ENCODE measurements at regions not wholly inside any gene's neighbourhood (a gene's known extent, or its start where the extent isn't known, plus 50 kb on each side); places are given as distances from the start of the nearest gene placed in this dataset.
"Not testable (repeated sequence)": the region's sequence is repeated elsewhere in the genome, so short reads cannot be mapped to it uniquely, and the experiment has no call there.

DNA sequence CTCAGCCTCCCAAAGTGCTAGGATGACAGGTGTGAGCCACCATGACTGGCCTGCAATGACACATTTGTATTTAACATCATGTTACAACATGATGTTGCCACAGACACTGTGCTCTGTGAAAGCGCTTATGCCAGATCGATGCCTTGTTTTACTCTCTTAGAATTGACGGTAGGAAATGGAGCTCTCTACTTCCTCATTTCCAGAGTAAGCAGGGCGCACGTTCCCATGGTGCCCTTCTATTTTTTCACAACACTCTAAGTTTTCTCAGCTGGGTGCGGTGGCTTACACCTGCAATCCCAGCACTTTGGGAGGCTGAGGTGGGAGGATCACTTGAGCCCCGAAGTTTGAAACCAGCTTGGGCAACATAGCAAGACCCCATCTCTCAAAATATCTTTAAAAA, 60.7 kb upstream of the DHRSX start:
- no peak for DNase-seq

DNA sequence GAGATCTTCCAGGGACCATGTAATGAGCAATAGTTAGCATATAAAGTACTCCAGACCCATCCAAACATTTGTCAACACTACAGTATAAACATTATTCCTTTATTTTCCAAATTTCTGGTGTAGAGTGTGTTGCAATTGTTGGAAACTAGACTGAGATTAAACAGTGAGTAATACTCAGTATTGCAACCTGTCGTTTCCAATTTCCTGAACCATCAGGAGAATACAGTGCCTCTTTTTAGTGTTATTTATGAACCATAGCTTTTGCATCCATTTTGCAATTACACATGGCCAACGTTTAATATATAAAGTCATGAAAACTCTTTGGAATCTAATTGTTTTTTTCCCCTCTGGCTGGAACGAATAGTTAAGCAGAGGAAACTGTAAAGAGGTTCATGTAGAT, 58.3 kb upstream of the DHRSX start:
- DNase-seq, result no peak

DNA sequence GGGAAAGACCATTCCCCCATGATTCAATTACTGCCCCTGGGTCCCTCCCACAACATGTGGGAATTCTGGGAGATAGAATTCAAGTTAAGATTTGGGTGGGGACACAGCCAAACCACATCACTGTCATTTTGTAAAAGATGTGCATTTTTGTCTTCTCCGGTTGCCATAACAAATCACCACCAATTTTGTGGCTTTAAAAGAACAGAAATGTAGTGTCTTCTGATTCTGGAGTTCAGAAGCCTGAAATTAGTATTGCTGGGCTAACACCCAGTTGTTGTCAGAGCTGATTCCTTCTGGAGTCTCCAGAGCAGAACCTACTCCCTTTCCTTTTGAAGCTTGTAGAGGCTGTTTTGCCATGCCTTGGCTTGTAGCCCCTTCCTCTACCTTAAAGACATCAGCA, 54.1 kb upstream of the DHRSX start:
- DNase-seq, result no peak

DNA sequence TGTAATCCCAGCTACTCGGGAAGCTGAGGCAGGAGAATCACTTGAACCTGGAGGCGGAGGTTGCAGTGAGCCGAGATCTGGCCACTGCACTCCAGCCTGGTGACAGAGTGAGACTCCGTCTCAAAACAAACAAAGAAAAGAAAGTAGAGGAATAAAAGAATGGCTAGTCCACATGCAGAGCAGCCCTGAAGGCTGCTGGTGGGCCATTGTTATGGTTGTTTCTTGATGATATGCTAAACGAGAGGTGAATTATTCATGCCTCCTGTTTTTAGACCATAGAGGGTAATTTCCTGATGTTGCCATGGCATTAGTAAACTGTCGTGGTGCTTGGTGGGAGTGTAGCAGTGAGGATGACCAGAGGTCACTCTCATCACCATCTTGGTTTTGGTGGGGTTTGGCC, 53.3 kb upstream of the DHRSX start:
- DNase-seq, result not testable (repeated sequence)

DNA sequence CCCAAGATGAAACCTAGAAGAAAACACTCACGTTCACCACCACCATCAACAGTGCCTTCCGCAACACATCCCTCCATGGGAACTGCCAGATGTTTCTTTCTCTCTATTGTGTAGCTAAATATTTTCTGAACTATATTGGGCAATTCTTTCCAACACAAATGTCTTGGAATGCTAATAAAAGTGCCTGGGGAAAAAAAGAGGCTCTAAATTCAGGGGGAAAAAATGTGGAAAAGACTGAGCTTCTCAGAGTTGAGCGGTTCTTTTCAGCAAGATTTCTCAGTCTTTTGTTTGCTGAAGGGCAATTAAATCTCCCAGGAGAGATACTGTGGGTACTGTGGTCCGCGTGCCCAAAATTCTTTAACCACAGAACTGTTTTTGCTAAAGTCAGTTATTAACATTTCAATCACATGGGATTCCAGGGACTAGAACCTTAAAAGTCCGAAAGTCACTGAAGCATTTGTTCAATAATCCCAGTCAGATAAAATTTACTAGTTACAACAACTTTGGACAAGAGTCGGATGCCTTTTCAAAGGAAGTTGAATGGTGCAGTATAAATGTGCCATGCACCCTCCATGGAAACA, 51.9 kb upstream of the DHRSX start:
- no peak for DNase-seq

DNA sequence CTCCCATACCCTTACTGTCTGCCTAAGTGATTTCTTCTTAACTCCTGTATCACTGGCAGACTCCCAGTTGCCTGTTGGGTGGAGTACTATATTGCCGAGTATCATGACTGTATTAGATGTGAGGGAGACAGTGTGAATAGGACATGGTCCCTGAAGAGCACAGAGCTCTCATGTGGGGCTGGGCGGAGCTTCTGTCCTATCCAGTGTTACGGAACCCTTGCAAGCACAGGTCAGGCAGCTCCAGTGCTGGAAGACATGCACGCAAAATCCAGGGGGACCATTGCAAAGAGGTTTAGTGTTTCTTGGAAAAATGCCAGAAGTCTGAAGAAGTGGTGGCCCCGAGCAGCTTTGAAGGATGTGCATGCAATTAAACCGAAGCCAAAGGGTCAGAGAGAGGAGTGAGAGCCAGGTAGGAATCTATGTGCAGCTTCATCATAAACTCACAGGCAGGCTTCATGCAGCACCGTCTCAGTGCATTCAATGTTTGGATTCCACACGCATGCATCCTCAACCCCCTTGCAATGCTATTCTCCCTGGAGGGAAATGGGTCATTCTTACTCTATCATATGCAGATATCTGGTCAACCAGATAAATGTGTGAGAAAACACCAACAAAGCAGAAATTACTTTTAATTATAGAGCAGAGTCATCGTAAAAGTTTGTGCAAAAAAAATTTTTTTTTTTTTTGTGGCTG, 49.7 kb upstream of the DHRSX start:
- peak; percentile 52 for DNase-seq
